Naive B cell (primary cell): ENCODE measurements at regions not wholly inside any gene's neighbourhood (a gene's known extent, or its start where the extent isn't known, plus 50 kb on each side); places are given as distances from the start of the nearest gene placed in this dataset.

Experiments used
- ATAC-seq, 2 donors: fragments of 150-1000 bp; cut with Tn5 transposase; 2 replicates each; pipeline ENCODE4 v1.10.0; 2021; ENCODE audit warnings: low read depth in 2 of 2, mild to moderate bottlenecking in 2 of 2, moderate library complexity in 2 of 2
- DNase-seq: peaks from one replicate; pipeline ENCODE4 v3.0.0; 2022
- H3K27ac Mint-ChIP-seq, 6 donors: one replicate each; pipeline ENCODE4 v1.8.0; 2020 to 2022; ENCODE audit warnings: mild to moderate bottlenecking in 6 of 6, mixed read lengths in 6 of 6, moderate library complexity in 5 of 6, inconsistent platforms in 2 of 6
- H3K27me3 Mint-ChIP-seq, 3 donors: one replicate each; pipeline ENCODE4 v1.8.0; 2021 to 2022; ENCODE audit warnings: mixed read lengths in 3 of 3, mild to moderate bottlenecking in 1 of 3
- H3K36me3 Mint-ChIP-seq, 2 donors: one replicate each; pipeline ENCODE4 v1.8.0; 2020 to 2022; ENCODE audit warnings: mixed read lengths in 2 of 2, inconsistent platforms in 1 of 2, mild to moderate bottlenecking in 1 of 2
- H3K4me1 Mint-ChIP-seq, 3 donors: one replicate each; pipeline ENCODE4 v1.8.0; 2020 to 2022; ENCODE audit warnings: mixed read lengths in 3 of 3, inconsistent platforms in 1 of 3, mild to moderate bottlenecking in 1 of 3, moderate library complexity in 1 of 3
- H3K4me3 Mint-ChIP-seq, 8 donors: one replicate each; pipeline ENCODE4 v1.8.0; 2020 to 2022; ENCODE audit warnings: mild to moderate bottlenecking in 8 of 8, mixed read lengths in 8 of 8, moderate library complexity in 8 of 8, inconsistent platforms in 2 of 8
- H3K9me3 Mint-ChIP-seq, 7 donors: one replicate each; pipeline ENCODE4 v1.8.0; 2020 to 2022; ENCODE audit warnings: mixed read lengths in 7 of 7, mild to moderate bottlenecking in 5 of 7, inconsistent platforms in 2 of 7, moderate library complexity in 1 of 7

GRCh38 chr12:13687633-13688032, 293.8 kb downstream of the GRIN2B start:
- no peaks in the 10 kb centered on the region for H3K4me1 Mint-ChIP-seq
- H3K4me3 Mint-ChIP-seq: no peak overlapping the region
- H3K27ac Mint-ChIP-seq: no peak overlapping the region
- ATAC-seq (no peak), DNase-seq (no peak)
- peaks cover 14 to 27% (median 16%) of the 10 kb centered on the region in 3 donors for H3K27me3 Mint-ChIP-seq
- H3K9me3 Mint-ChIP-seq: peaks cover 0 to 3% (median 0%) of the 10 kb centered on the region in 7 donors
- H3K36me3 Mint-ChIP-seq: no peaks in the 10 kb centered on the region

GRCh38 chr12:13686260-13686659, 295.1 kb downstream of the GRIN2B start:
- DNase-seq (no peak), ATAC-seq (no peak)
- H3K27me3 Mint-ChIP-seq: peaks cover 14 to 19% (median 16%) of the 10 kb centered on the region in 3 donors
- H3K4me3 Mint-ChIP-seq: no peak overlapping the region
- H3K27ac Mint-ChIP-seq: no peak overlapping the region
- H3K36me3 Mint-ChIP-seq: no peaks in the 10 kb centered on the region
- no peaks in the 10 kb centered on the region for H3K4me1 Mint-ChIP-seq
- H3K9me3 Mint-ChIP-seq: peaks cover 0 to 3% (median 0%) of the 10 kb centered on the region in 7 donors

GRCh38 chr12:13680916-13681315, 300.5 kb downstream of the GRIN2B start:
- DNase-seq: no peak
- no peak overlapping the region for H3K4me3 Mint-ChIP-seq
- no peaks in the 10 kb centered on the region for H3K4me1 Mint-ChIP-seq
- no peaks in the 10 kb centered on the region for H3K9me3 Mint-ChIP-seq
- H3K27ac Mint-ChIP-seq: no peak overlapping the region
- peaks cover 0 to 10% (median 0%) of the 10 kb centered on the region in 3 donors for H3K27me3 Mint-ChIP-seq
- no peaks in the 10 kb centered on the region for H3K36me3 Mint-ChIP-seq
- ATAC-seq: no peak

GRCh38 chr12:13676880-13677279, 304.5 kb downstream of the GRIN2B start:
- ATAC-seq: no peak
- peaks cover 9 to 11% (median 9%) of the 10 kb centered on the region in 3 donors for H3K27me3 Mint-ChIP-seq
- no peak for DNase-seq
- no peaks in the 10 kb centered on the region for H3K9me3 Mint-ChIP-seq
- H3K36me3 Mint-ChIP-seq: no peaks in the 10 kb centered on the region
- no peak overlapping the region for H3K27ac Mint-ChIP-seq
- H3K4me1 Mint-ChIP-seq: no peaks in the 10 kb centered on the region
- H3K4me3 Mint-ChIP-seq: no peak overlapping the region

GRCh38 chr12:13670285-13670866, 311.0 kb downstream of the GRIN2B start:
- DNase-seq: no peak
- peaks cover 36 to 49% (median 46%) of the 10 kb centered on the region in 3 donors for H3K27me3 Mint-ChIP-seq
- no peaks in the 10 kb centered on the region for H3K4me1 Mint-ChIP-seq
- no peaks in the 10 kb centered on the region for H3K36me3 Mint-ChIP-seq
- no peak overlapping the region for H3K27ac Mint-ChIP-seq
- no peak for ATAC-seq
- peaks cover 0 to 2% (median 0%) of the 10 kb centered on the region in 7 donors for H3K9me3 Mint-ChIP-seq
- no peak overlapping the region for H3K4me3 Mint-ChIP-seq

- no peaks in the 10 kb centered on the region for H3K4me1 Mint-ChIP-seq
- peaks cover 35 to 56% (median 46%) of the 10 kb centered on the region in 3 donors for H3K27me3 Mint-ChIP-seq
- no peak overlapping the region for H3K4me3 Mint-ChIP-seq
- DNase-seq (no peak), ATAC-seq (no peak)
- H3K27ac Mint-ChIP-seq: no peak overlapping the region
- peaks cover 0 to 2% (median 0%) of the 10 kb centered on the region in 7 donors for H3K9me3 Mint-ChIP-seq
- no peaks in the 10 kb centered on the region for H3K36me3 Mint-ChIP-seq
Measured at GRCh38 chr12:13668880-13669279, 312.5 kb downstream of the GRIN2B start.

GRCh38 chr12:13666806-13667205, 314.6 kb downstream of the GRIN2B start:
- Mint-ChIP-seq H3K4me1 (no peaks in the 10 kb centered on the region), H3K27me3 (peaks cover 31 to 45% (median 37%) of the 10 kb centered on the region in 3 donors), H3K36me3 (no peaks in the 10 kb centered on the region), H3K9me3 (peaks cover 0 to 2% (median 0%) of the 10 kb centered on the region in 7 donors), H3K4me3 (no peak overlapping the region), H3K27ac (no peak overlapping the region)
- DNase-seq: no peak
- no peak for ATAC-seq

- peaks cover 0 to 18% (median 10%) of the 10 kb centered on the region in 3 donors for H3K27me3 Mint-ChIP-seq
- H3K4me3 Mint-ChIP-seq: no peak overlapping the region
- peak; percentile 17 for DNase-seq
- H3K27ac Mint-ChIP-seq: no peak overlapping the region
- H3K36me3 Mint-ChIP-seq: no peaks in the 10 kb centered on the region
- no peak for ATAC-seq
- H3K9me3 Mint-ChIP-seq: no peaks in the 10 kb centered on the region
- peaks cover 0 to 8% (median 0%) of the 10 kb centered on the region in 3 donors for H3K4me1 Mint-ChIP-seq
Measured at GRCh38 chr12:13661005-13661887, 320.2 kb downstream of the GRIN2B start.

- Mint-ChIP-seq H3K4me1 (peaks cover 0 to 2% (median 0%) of the 10 kb centered on the region in 3 donors), H3K27ac (no peak overlapping the region), H3K4me3 (no peak overlapping the region), H3K9me3 (no peaks in the 10 kb centered on the region), H3K36me3 (no peaks in the 10 kb centered on the region), H3K27me3 (peaks cover 4 to 22% (median 9%) of the 10 kb centered on the region in 3 donors)
- ATAC-seq (no peak), DNase-seq (no peak)
Measured at GRCh38 chr12:13654456-13654855, 326.9 kb downstream of the GRIN2B start.

- Mint-ChIP-seq H3K4me3 (no peak overlapping the region), H3K27ac (no peak overlapping the region), H3K27me3 (peaks cover 5 to 24% (median 14%) of the 10 kb centered on the region in 3 donors), H3K9me3 (peaks cover 0 to 4% (median 0%) of the 10 kb centered on the region in 7 donors), H3K36me3 (no peaks in the 10 kb centered on the region), H3K4me1 (peaks cover 0 to 2% (median 0%) of the 10 kb centered on the region in 3 donors)
- no peak for DNase-seq
- ATAC-seq: no peak
Measured at GRCh38 chr12:13652105-13652504, 329.3 kb downstream of the GRIN2B start.

- Mint-ChIP-seq H3K36me3 (no peaks in the 10 kb centered on the region), H3K4me3 (no peak overlapping the region), H3K27me3 (peaks cover 0 to 11% (median 9%) of the 10 kb centered on the region in 3 donors), H3K4me1 (no peaks in the 10 kb centered on the region), H3K9me3 (no peaks in the 10 kb centered on the region), H3K27ac (no peak overlapping the region)
- ATAC-seq: no peak
- DNase-seq: no peak
Measured at GRCh38 chr12:13635709-13636108, 345.7 kb downstream of the GRIN2B start.

- ATAC-seq (no peak), DNase-seq (no peak)
- Mint-ChIP-seq H3K9me3 (no peaks in the 10 kb centered on the region), H3K36me3 (no peaks in the 10 kb centered on the region), H3K27me3 (peaks cover 5 to 9% (median 6%) of the 10 kb centered on the region in 3 donors), H3K4me1 (no peaks in the 10 kb centered on the region), H3K27ac (no peak overlapping the region), H3K4me3 (no peak overlapping the region)
Measured at GRCh38 chr12:13631873-13632272, 349.5 kb downstream of the GRIN2B start.

GRCh38 chr12:13630354-13630753, 351.0 kb downstream of the GRIN2B start:
- Mint-ChIP-seq H3K9me3 (no peaks in the 10 kb centered on the region), H3K4me1 (no peaks in the 10 kb centered on the region), H3K27ac (no peak overlapping the region), H3K4me3 (no peak overlapping the region), H3K27me3 (peaks cover 5 to 9% (median 6%) of the 10 kb centered on the region in 3 donors), H3K36me3 (no peaks in the 10 kb centered on the region)
- DNase-seq: no peak
- no peak for ATAC-seq

GRCh38 chr12:13628067-13628466, 353.3 kb downstream of the GRIN2B start:
- Mint-ChIP-seq H3K36me3 (no peaks in the 10 kb centered on the region), H3K4me1 (no peaks in the 10 kb centered on the region), H3K4me3 (no peak overlapping the region), H3K9me3 (peaks cover 0 to 1% (median 0%) of the 10 kb centered on the region in 7 donors), H3K27me3 (peaks cover 5 to 9% (median 6%) of the 10 kb centered on the region in 3 donors), H3K27ac (no peak overlapping the region)
- DNase-seq (no peak), ATAC-seq (no peak)
